SK-N-SH (cell line): ENCODE measurements at regions not wholly inside any gene's neighbourhood (a gene's known extent, or its start where the extent isn't known, plus 50 kb on each side); places are given as distances from the start of the nearest gene placed in this dataset.

Experiments used
- CTCF ChIA-PET: fragments of 300-600, 350-600 bp; formaldehyde crosslinking; extraction: SDS; loops from one replicate; lab custom pipeline; 2021; lab: Yijun Ruan, JAX
- POLR2A ChIA-PET: fragments of 350-600 bp; sonication (Branson Sonifier 250); formaldehyde crosslinking; extraction: SDS; loops from one replicate; lab custom pipeline; 2020; ENCODE audit warnings: antibody characterized with exemption, inconsistent platforms; lab: Yijun Ruan, JAX
- DNase-seq: peaks from one replicate; pipeline ENCODE4 v3.0.0; 2012
- H2AFZ ChIP-seq: fragments of 200-600 bp; sonication (generic); 2 replicates; pipeline ENCODE4 v1.8.1; 2016; ENCODE audit warnings: antibody characterized with exemption, mild to moderate bottlenecking, low read depth
- H3F3A ChIP-seq: fragments of 200-600 bp; sonication (generic); replicated peaks from 2 replicates; pipeline ENCODE3; 2016; ENCODE audit warnings: antibody characterized with exemption, mild to moderate bottlenecking; ENCODE audit not compliant: insufficient read depth
- H3K27ac ChIP-seq, 2 experiments: fragments of 200-500 bp in 1 of 2; fragments of 200-600 bp in 1 of 2; sonication (Bioruptor generic) in 1 of 2; sonication (generic), shearing (Covaris generic) in 1 of 2; 2 replicates each; pipeline versions ENCODE4 v1.5.1 to v1.6.1; 2014 to 2016; ENCODE audit warnings: low read depth in 2 of 2, inconsistent platforms in 1 of 2, low read length in 1 of 2, mild to moderate bottlenecking in 1 of 2, mixed read lengths in 1 of 2
- H3K27me3 ChIP-seq: fragments of 200-600 bp; sonication (generic), shearing (Covaris generic); 2 replicates; pipeline ENCODE4 v1.6.1; 2016; ENCODE audit warnings: mixed run types; ENCODE audit not compliant: insufficient read depth
- H3K36me3 ChIP-seq, 2 experiments: fragments of 200-500 bp in 1 of 2; fragments of 200-600 bp in 1 of 2; sonication (Bioruptor generic) in 1 of 2; sonication (generic) in 1 of 2; replicated peaks in 1 of 2; 2 replicates each; pipeline versions ENCODE3 to v1.5.1; 2014 to 2016; ENCODE audit warnings: low read length in 1 of 2, mild to moderate bottlenecking in 1 of 2; ENCODE audit not compliant: insufficient read depth in 2 of 2, control insufficient read depth in 1 of 2
- H3K4me1 ChIP-seq, 2 experiments: fragments of 200-500 bp in 1 of 2; fragments of 200-600 bp in 1 of 2; sonication (Bioruptor generic) in 1 of 2; sonication (generic), shearing (Covaris generic) in 1 of 2; 2 replicates each; pipeline versions ENCODE4 v1.5.1 to v1.6.1; 2014 to 2016; ENCODE audit warnings: low read depth in 1 of 2, low read length in 1 of 2, mixed run types in 1 of 2; ENCODE audit not compliant: insufficient read depth in 2 of 2, control insufficient read depth in 1 of 2
- H3K4me2 ChIP-seq: fragments of 200-600 bp; sonication (generic), shearing (Covaris generic); 2 replicates; pipeline ENCODE4 v1.6.1; 2017; ENCODE audit warnings: mixed run types
- H3K4me3 ChIP-seq, 2 experiments: fragments of 200-500 bp in 1 of 2; fragments of 200-600 bp in 1 of 2; sonication (Bioruptor generic) in 1 of 2; sonication (generic), shearing (Covaris generic) in 1 of 2; 2 replicates each; pipeline versions ENCODE4 v1.5.1 to v1.8.1; 2014 to 2016; ENCODE audit warnings: low read depth in 2 of 2, inconsistent platforms in 1 of 2, low read length in 1 of 2, mild to moderate bottlenecking in 1 of 2, mixed read lengths in 1 of 2, moderate library complexity in 1 of 2
- H3K79me2 ChIP-seq: fragments of 200-600 bp; sonication (generic); 2 replicates; pipeline ENCODE4 v1.8.1; 2017; ENCODE audit warnings: mild to moderate bottlenecking; ENCODE audit not compliant: insufficient read depth
- H3K9ac ChIP-seq: fragments of 200-600 bp; sonication (generic); 2 replicates; pipeline ENCODE4 v1.6.1; 2017; ENCODE audit warnings: mixed run types
- H3K9me2 ChIP-seq: fragments of 200-600 bp; sonication (generic); 2 replicates; pipeline ENCODE4 v1.6.1; 2017; ENCODE audit warnings: mixed run types
- H3K9me3 ChIP-seq: fragments of 200-600 bp; sonication (generic); 2 replicates; pipeline ENCODE4 v1.6.1; 2017; ENCODE audit warnings: mixed run types, mild to moderate bottlenecking, moderate library complexity
- H4K20me1 ChIP-seq: fragments of 200-600 bp; sonication (generic); 2 replicates; pipeline ENCODE4 v1.6.1; 2017; ENCODE audit warnings: mild to moderate bottlenecking, mixed run types; ENCODE audit not compliant: insufficient read depth
- CHD2 ChIP-seq: fragments of 150-350 bp; IDR thresholded peaks from 2 replicates; pipeline ENCODE4 v1.6.1; 2018; ENCODE audit warnings: low read length; ENCODE audit not compliant: partially characterized antibody
- ELF1 ChIP-seq: IDR thresholded peaks from 2 replicates; pipeline ENCODE4 v1.4.0; 2012
- EP300 ChIP-seq, 2 experiments: IDR thresholded peaks; 2 replicates each; pipeline versions ENCODE4 v1.4.0 to v1.6.1; 2012; ENCODE audit warnings: borderline replicate concordance in 1 of 2, low read depth in 1 of 2, low read length in 1 of 2
- EZH2phosphoT487 ChIP-seq: fragments of 200-600 bp; sonication (generic); IDR thresholded peaks from 2 replicates; pipeline ENCODE4 v1.6.1; 2017; ENCODE audit warnings: low read depth, mixed run types, mild to moderate bottlenecking, antibody characterized with exemption, moderate library complexity, borderline replicate concordance
- FOSL2 ChIP-seq: IDR thresholded peaks from 2 replicates; pipeline ENCODE4 v1.4.0; 2012; ENCODE audit warnings: low read depth, mild to moderate bottlenecking, moderate library complexity, borderline replicate concordance
- FOXJ3 ChIP-seq: sonication (generic); formaldehyde crosslinking; IDR thresholded peaks from 2 replicates; pipeline ENCODE4 v1.5.1; 2020; ENCODE audit warnings: mild to moderate bottlenecking, missing genetic modification reagents
- GABPA ChIP-seq: IDR thresholded peaks from 2 replicates; pipeline ENCODE4 v1.4.0; 2012; ENCODE audit warnings: low read depth, mild to moderate bottlenecking
- GATA2 ChIP-seq: sonication (generic); formaldehyde crosslinking; IDR thresholded peaks from 2 replicates; pipeline ENCODE4 v1.5.0; 2020; ENCODE audit warnings: mild to moderate bottlenecking, missing genetic modification reagents
- JUND ChIP-seq: IDR thresholded peaks from 2 replicates; pipeline ENCODE4 v1.4.0; 2012
- MEF2A ChIP-seq: IDR thresholded peaks from 2 replicates; pipeline ENCODE4 v1.4.0; 2012; ENCODE audit warnings: low read depth, borderline replicate concordance
- MXI1 ChIP-seq: IDR thresholded peaks from 2 replicates; pipeline ENCODE4 v1.6.1; 2012; ENCODE audit warnings: mild to moderate bottlenecking, low read depth, low read length, improper control_type of control experiment
- NFIC ChIP-seq: IDR thresholded peaks from 2 replicates; pipeline ENCODE4 v1.4.0; 2012; ENCODE audit warnings: borderline replicate concordance
- NRF1 ChIP-seq: IDR thresholded peaks from 2 replicates; pipeline ENCODE4 v1.6.1; 2012; ENCODE audit warnings: low read depth, mild to moderate bottlenecking, low read length
- RCOR1 ChIP-seq: fragments of 150-350 bp; IDR thresholded peaks from 2 replicates; pipeline ENCODE4 v1.6.1; 2017; ENCODE audit warnings: antibody characterized with exemption, low read length
- RFX5 ChIP-seq: IDR thresholded peaks from 2 replicates; pipeline ENCODE4 v1.6.1; 2012; ENCODE audit warnings: mild to moderate bottlenecking, improper control_type of control experiment, low read length
- RXRA ChIP-seq: IDR thresholded peaks from 2 replicates; pipeline ENCODE4 v1.4.0; 2012; ENCODE audit warnings: low read depth, mild to moderate bottlenecking, borderline replicate concordance
- SIN3A ChIP-seq: IDR thresholded peaks from 2 replicates; pipeline ENCODE4 v1.6.1; 2012; ENCODE audit warnings: low read depth, mild to moderate bottlenecking, low read length, moderate library complexity, borderline replicate concordance
- SMC3 ChIP-seq: IDR thresholded peaks from 2 replicates; pipeline ENCODE4 v1.6.1; 2012; ENCODE audit warnings: low read depth, low read length, improper control_type of control experiment
- TAF1 ChIP-seq: IDR thresholded peaks from 2 replicates; pipeline ENCODE4 v1.6.1; 2012; ENCODE audit warnings: low read depth, mild to moderate bottlenecking, low read length, moderate library complexity, borderline replicate concordance
- TCF12 ChIP-seq: IDR thresholded peaks from 2 replicates; pipeline ENCODE4 v1.4.0; 2012
- TEAD4 ChIP-seq: IDR thresholded peaks from 2 replicates; pipeline ENCODE4 v1.4.0; 2012; ENCODE audit warnings: mild to moderate bottlenecking, borderline replicate concordance; ENCODE audit not compliant: insufficient read depth
- YY1 ChIP-seq: IDR thresholded peaks from 2 replicates; pipeline ENCODE4 v1.4.0; 2012; ENCODE audit warnings: low read depth, mild to moderate bottlenecking
- WGBS: methylation state at CpG from one replicate; pipeline ENCODE4 v1.1.6; 2017; ENCODE audit warnings: low lambda C conversion rate; 5-methylcytosine and 5-hydroxymethylcytosine counted together
- TF ChIP-seq, protein P1 (sequence below): IDR thresholded peaks from 2 replicates; pipeline ENCODE4 v1.4.0; 2012; ENCODE audit warnings: low read depth, borderline replicate concordance
- TF ChIP-seq, protein P2 (sequence below): IDR thresholded peaks from 2 replicates; pipeline ENCODE4 v1.4.0; 2012; ENCODE audit warnings: low read depth, borderline replicate concordance
- TF ChIP-seq, protein P3 (sequence below): fragments of 150-350 bp; IDR thresholded peaks from 2 replicates; pipeline ENCODE4 v1.6.1; 2017; ENCODE audit warnings: antibody characterized with exemption, low read length, low read depth, borderline replicate concordance

DNA sequence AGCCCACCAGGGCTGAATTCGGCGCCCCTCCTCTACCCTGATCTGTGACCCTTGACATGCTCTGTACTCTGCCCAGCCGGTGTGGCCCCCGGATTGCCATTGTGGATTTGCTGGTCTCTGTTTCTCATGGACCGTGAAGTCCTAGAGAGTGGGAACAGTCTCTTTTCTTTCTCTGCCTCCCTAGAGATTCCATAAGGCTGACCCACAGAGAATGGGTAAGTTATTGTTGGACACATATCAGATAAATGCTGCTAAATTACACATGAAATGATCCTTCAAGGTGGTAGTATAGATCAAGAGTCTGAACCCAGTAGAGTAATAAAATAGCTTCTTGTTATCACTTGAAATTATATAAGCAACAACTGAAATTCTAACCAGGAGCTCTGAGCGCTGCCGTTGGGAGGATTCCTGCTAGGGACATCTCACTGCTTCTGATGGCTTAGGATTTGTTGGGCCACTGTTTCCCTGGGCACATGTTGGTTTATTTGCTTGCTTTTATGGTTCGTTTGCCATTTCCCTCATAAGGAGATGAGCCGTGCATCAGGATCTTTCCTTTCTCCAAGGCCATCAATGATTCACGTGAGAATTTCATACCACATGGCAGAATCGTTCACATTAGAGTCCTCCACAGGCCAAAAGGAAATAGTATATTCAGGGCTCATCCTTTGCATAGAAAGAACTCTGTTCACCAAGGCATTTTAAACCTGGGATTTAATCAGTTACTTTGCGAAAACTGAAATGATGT is 111.9 kb downstream of the ZBTB18 start (continued):
- TF ChIP-seq TAF1 (no peak), RFX5 (no peak), RXRA (no peak), JUND (no peak), SIN3A (no peak), ELF1 (no peak), GABPA (no peak), NRF1 (no peak), FOXJ3 (CRISPR knock-in tag) (no peak)
- TF ChIP-seq, protein P1, sequence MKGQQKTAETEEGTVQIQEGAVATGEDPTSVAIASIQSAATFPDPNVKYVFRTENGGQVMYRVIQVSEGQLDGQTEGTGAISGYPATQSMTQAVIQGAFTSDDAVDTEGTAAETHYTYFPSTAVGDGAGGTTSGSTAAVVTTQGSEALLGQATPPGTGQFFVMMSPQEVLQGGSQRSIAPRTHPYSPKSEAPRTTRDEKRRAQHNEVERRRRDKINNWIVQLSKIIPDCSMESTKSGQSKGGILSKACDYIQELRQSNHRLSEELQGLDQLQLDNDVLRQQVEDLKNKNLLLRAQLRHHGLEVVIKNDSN = no peak
- TF ChIP-seq, protein P2, sequence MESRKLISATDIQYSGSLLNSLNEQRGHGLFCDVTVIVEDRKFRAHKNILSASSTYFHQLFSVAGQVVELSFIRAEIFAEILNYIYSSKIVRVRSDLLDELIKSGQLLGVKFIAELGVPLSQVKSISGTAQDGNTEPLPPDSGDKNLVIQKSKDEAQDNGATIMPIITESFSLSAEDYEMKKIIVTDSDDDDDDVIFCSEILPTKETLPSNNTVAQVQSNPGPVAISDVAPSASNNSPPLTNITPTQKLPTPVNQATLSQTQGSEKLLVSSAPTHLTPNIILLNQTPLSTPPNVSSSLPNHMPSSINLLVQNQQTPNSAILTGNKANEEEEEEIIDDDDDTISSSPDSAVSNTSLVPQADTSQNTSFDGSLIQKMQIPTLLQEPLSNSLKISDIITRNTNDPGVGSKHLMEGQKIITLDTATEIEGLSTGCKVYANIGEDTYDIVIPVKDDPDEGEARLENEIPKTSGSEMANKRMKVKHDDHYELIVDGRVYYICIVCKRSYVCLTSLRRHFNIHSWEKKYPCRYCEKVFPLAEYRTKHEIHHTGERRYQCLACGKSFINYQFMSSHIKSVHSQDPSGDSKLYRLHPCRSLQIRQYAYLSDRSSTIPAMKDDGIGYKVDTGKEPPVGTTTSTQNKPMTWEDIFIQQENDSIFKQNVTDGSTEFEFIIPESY = no peak

DNA sequence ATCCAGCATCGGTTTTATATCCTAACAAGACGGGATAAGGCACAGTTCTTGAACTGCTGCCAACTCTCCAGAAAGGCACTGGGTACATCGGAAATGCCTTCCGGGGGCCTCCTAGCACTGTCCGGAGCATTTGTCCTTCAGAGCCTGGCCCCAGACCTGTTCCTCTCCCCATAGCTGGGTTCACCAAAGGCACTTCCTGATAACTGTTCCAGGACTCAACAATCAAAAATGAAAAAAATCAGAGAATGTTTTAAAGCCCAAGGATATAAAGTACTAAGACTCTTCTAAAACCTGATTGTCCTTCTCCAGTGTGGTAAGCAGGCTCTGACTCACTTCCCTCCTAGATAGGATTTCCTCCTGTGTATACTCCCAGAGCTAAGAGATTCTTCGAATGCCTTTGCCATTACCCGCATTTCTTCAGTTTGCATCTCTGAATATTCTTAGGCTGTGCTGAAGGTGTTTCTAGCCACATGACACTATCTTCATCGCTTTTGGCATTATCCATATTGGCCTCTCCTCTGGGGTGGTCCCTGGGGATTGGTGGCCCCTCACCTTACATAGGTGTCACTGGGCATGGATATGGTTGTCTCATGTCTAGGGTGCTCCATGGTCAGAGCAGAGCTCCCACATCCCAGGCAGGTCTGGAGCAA is 112.9 kb downstream of the ZBTB18 start:
- Histone ChIP-seq H3K9me3 (no peaks in the 10 kb centered on the region), H3K36me3 (no peaks in the 10 kb centered on the region), H3F3A (peaks cover 19% of the 10 kb centered on the region), H3K27me3 (no peaks in the 10 kb centered on the region), H3K79me2 (no peaks in the 10 kb centered on the region), H2AFZ (no peak overlapping the region), H3K4me2 (peak overlapping the region; percentile 69), H3K4me1 (peaks cover 6 to 24% of the 10 kb centered on the region in 2 experiments), H3K9ac (peak overlapping the region; percentile 65), H3K4me3 (peak overlapping the region; percentile 10 to 28; a peak in 3 of 4 replicates), H4K20me1 (no peaks in the 10 kb centered on the region), H3K9me2 (no peaks in the 10 kb centered on the region), H3K27ac (peak overlapping the region; percentile 91 to 95)
- 5% methylated on average over 8 of the region's 8 CpGs for WGBS
- ChIA-PET POLR2A (no interaction called here), CTCF (interaction anchor here (1.4 kb wide), 1 partner anchor 32 kb away, joined by 3 read pairs; no protein-coding TSS in a partner anchor)
- DNase-seq = no peak
- TF ChIP-seq TCF12 (peak; percentile 91), SMC3 (no peak), EP300 (IDR thresholded peaks at IDR 0.05; ENCODE audit: borderline replicate concordance in 1 of 2, low read depth in 1 of 2, low read length in 1 of 2) (peak in 1 of 2 experiments; percentile 96; a peak in 2 of 4 replicates), YY1 (no peak), RXRA (peak; percentile 82; the same call in 1 of the 2 replicates), JUND (peak; percentile 96), RFX5 (no peak), RCOR1 (no peak), ELF1 (peak; percentile 82; the same call in 1 of the 2 replicates), TEAD4 (peak; percentile 98), CHD2 (no peak), SIN3A (peak; percentile 56; the same call in 1 of the 2 replicates), TAF1 (no peak), GATA2 (CRISPR knock-in tag) (no peak), FOXJ3 (CRISPR knock-in tag) (no peak), NFIC (peak; percentile 82), MXI1 (no peak), EZH2phosphoT487 (no peak), MEF2A (peak; percentile 72; the same call in 1 of the 2 replicates), FOSL2 (peak; percentile 92)
- TF ChIP-seq, protein P3, sequence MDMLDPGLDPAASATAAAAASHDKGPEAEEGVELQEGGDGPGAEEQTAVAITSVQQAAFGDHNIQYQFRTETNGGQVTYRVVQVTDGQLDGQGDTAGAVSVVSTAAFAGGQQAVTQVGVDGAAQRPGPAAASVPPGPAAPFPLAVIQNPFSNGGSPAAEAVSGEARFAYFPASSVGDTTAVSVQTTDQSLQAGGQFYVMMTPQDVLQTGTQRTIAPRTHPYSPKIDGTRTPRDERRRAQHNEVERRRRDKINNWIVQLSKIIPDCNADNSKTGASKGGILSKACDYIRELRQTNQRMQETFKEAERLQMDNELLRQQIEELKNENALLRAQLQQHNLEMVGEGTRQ = no peak
- TF ChIP-seq, protein P1 = peak; percentile 40
